Stimulated activated CD8-positive, alpha-beta memory T cell treated with anti-CD3 and anti-CD28 coated beads, Interleukin-4, amount 100 ng/mL, for 4 hours (primary cell): ENCODE measurements at regions not wholly inside any gene's neighbourhood (a gene's known extent, or its start where the extent isn't known, plus 50 kb on each side); places are given as distances from the start of the nearest gene placed in this dataset.

Experiments used
- DNase-seq, 2 donors: peaks; one replicate each; pipeline ENCODE4 v3.0.0-alpha.2; 2020; ENCODE audit warnings: low read depth in 2 of 2, low spot score in 1 of 2

DNA sequence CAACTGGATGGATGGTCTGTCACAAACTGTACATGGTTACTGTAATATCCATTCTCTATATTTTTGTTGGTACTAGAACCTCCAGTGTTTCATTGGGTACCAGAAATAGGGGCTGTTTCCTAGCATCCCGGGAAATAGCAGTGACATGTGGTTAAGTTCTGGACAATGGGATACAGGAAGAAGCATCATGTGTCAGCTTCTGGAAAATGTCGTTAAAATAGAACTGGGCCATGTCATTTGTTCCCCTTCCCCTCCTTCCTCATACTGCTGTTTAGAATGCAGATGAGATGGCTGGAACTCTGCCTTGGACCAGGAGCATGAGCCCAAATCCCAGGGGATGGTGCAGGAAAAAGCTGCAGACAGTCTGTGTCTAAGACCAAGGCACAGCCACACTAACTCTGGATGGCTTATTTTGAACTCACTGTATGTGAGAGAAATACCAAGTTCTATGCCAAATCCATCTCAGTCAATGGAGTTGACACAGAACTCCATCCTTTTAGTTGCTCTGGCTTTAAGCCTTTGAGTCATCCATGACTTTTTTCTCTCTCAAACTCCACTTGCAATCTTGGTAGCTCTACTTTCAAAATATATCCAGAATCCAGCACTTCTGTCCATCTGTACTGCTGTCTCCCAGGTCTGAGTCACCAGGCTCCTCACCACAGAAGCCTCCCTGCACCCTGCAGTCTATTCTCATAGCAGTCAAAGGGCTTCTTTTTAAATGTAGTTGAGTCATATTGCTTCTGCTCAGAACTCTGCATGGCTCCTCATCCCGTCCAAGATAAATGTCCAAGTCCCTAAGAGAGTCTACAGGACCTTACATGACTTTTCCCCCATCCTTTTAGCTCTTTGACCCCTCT, 184.2 kb downstream of the NSG2 start:
- DNase-seq: no peak

DNA sequence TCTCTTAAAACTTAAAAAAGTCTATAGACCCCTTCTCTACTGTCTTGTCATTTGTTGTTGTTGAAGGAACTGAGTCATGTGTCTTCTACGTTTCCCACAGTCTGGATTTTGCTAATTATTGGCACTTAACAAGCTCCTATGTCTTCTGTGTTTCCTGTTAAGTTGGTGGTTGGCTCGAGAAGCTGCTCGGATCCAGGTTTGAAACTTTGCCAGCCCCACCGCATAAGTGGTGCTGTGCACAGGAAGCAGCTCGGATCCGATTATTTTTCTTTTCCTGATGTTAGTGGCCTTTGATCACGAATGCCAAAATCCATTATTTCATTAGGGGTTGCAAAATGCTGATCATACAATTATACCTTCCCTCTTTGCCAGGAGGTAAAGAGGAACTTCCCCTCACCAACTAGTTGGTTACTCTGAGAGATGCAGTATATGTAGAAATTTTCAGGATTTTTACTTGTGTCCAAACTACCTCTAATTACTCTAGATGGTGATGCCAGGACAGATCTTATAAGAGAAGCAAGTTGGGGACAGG, 186.5 kb downstream of the NSG2 start:
- no peak for DNase-seq

- no peak for DNase-seq
Measured at GRCh38 chr5:174234388-174234787, 188.9 kb downstream of the NSG2 start.

GRCh38 chr5:174235221-174236011, 189.9 kb downstream of the NSG2 start:
- no peak for DNase-seq

- no peak for DNase-seq
Measured at GRCh38 chr5:174236070-174236469, 190.6 kb downstream of the NSG2 start.

DNA sequence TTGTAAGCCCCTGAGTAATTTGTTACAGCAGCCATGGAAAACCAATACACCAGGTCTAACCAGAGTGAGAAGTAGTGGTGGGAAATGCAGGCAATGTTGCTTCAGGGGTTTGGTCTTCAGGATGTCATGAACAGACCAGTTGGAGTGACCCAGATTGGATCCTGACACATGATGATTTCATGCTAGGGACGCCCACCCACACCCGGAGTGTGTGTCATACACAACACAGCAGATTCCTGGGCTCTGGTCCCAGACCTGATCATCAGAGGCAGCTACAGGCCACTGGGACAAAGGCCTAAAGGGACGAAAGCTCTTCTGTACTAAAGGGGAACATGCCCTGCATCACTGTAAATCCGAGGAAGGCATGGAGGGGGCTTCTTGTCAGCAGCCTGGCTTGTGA, 194.2 kb downstream of the NSG2 start:
- DNase-seq: no peak

DNA sequence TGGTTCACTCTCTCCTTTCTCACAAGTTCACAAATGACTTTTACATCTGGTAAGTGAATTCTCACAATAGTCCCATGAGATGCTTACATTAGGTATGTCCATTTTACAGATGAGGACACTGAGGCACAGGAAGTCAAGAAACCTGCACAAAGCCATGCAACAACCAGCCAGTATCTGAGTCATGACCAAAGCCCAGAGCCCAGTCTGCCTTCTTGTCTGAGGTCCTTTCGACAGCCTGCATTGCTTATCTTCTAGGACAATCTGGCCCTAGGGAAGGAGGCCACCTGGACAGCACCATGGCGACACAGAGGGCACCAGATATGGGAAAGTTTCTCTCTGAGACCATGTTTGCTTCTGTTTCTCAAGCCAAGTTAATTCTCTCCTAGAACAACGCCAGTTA, 197.1 kb downstream of the NSG2 start:
- DNase-seq: no peak

DNA sequence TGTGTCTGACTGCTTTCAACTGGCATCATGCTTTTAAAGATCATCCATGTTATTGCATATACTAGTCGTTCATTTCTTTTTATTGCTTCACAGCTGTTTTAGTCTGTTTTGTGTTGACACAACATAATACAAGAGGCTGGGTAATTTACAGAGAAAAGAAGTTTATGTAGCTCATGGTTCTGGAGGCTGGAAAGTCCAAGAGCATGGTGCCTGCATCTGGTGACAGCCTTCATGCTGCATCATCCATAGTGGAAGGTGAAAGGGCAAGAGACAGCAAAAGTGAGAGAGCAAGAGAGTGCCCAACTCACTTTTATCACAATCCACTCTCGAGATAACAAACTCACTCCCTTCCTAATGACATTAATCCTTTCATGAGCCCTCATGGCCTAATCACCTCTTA, 198.4 kb downstream of the NSG2 start:
- DNase-seq: no peak

DNA sequence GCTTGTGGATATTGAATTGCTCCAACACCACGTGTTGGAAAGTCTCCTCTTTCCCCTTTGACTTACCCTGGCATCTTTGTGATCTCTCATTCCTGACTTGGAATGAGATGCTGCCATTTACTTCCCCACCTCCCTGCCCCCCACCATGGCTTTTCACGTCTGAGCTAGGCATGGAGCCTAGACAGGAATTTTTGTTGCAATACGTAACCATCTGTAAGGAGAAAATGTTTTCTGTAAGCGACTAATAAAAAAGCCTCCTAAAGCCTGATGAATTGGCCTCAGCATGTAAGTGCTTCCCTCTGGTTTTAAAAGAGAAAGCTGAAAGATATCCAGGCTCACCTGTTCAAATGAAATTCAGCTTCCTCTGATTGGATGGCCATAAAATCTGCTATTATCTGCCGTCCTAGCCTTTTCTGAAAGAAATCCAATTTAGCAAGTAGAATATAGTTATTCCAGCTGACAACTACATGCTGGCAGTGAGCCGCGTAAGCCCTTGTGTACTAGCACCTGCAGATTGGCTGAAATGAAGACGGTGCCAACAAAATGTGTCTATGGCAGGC, 200.1 kb downstream of the NSG2 start:
- no peak for DNase-seq

GRCh38 chr5:174246743-174247142, 201.2 kb downstream of the NSG2 start:
- DNase-seq: no peak

GRCh38 chr5:174247301-174247700, 201.8 kb downstream of the NSG2 start:
- DNase-seq: no peak

DNA sequence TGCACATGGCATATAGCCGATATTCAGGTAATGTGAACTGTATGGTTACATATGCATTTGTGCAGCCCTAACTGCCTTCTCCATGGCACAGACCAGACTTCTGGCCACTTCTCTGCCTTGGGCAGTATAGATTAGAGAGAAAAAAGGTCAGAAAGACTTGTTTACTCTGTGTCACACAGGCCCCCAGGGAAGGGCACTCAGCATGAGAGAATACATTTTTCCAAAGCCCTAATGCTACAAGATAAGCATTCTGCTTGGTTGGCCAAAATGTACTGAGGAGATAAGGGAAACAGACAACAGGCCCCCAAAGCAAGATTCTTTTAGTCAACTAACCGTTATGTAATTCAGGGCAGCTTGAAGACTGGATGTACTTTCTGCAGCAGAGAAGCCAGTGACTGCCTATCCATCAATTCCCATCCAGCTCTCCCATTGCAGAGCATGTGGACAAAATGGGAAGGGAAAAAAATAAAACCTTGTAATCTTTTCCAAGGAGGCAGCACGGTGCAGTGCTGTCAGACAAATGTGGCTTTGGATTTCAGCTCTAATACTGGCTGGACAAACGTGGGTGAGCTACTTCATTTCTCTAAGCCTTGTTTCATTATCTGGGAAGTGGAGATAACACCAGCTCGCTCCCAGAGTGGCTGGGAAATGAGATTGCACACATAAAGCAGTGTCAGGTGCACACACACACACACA, 205.9 kb downstream of the NSG2 start:
- DNase-seq: no peak

DNA sequence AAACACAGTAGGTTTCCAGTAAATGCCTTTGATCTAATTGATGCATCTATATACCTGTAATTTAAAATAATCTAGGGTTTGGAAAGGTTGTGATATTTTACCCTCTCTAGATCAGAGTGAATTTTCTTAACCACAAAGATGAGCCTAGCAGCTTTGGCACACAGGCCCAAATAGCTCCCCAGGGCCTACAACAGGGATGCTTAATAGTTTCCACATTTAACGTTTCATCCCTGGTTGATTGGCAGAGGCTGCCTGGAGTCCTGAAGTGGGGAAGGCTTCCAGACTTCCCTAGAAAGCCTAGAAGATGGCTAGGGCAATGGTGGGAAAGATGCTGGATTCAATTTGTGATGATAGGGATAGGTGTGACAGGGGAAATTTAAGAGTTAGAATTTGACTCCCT, 206.6 kb downstream of the NSG2 start:
- DNase-seq: no peak

DNA sequence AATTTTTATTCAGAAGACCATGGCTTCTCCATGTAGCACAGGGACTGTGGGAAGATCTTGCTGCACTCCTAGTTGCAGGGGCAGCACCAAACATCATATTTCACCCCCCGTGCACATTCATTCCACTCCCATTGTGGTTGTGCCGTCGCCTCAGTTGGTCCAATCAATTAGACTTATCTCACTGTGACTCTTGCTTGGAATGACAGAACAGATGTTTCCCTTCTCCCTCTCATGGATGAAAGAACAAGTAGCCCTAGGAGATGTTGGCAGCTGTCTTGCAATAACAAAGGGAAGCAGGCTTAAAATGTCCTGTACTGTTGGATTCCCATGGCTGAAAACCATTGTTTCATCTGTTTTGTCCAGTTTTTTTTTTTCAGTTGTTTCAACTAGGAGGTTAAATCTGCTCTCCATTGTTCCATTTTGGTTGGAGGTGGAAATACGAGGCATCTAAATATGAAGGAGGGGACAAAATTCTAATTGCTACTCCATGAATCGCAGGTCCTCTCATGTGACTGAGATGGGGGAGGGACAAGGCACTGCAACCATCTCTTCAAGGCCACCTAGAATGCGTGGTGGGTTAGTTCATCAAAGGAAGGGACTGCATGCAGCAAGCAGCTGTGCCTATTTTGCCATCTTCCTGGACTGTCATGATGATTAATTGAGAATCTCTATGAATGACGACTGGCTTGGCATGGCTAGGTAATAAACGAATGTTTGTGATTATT, 214.4 kb downstream of the NSG2 start:
- no peak for DNase-seq

DNA sequence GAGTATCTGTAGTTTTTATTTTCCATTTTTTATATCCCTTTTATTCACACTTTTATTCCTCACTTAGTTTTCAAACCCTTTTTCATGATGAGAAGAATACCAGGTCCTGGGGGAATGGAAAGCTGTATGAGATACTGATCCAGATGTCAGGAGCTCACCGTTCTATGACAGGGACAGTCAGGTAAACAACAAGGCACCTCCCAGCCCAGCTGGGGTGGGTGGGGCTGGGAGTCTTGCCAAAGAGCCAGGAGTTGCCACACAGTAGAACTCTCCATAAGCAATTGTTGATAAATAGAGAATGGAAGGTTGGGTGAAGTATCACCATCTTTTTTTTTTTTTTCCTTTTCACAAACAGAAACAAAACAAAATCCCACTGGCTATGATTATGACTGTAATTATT, 225.8 kb downstream of the NSG2 start:
- DNase-seq: no peak

GRCh38 chr5:174272671-174273070, 227.2 kb downstream of the NSG2 start:
- DNase-seq: no peak

DNA sequence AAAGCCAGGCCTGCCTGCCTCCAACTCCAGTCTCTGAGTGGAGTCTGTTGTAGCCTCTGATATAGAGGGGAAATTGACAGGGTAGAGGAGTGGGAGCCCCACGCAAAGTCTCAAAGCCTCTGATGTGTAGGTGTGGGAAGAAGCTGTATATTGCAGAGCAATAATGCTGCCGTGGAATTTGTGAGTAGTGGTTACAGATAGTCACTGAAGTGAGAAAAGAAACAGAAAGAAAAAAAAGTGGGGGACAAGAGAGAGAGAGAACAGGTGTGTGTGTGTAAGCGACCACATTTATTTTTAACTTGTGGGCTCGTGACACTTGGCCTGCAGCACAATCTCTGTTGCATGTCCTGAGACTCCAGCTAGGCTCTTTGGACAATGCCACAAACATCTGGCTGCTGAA, 227.8 kb downstream of the NSG2 start:
- DNase-seq: no peak

DNA sequence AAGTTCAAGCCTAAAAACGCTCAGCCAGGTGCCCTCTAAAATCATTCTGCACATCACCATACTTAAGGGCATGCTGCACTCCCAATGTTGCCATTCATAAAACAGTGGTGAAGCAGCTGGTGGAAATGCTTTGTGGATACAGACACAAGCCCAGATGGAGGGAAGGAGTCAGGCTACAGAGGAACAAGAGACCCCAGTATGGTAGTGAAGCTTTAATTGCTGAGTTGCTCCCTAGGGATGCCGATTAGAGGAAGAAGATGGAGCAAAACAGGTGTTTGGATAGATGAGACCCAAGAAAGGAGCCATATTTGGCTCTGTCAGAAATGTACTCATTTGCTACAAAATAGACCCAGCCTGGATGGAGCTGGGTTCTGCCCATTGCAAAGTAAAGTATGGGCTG, 230.5 kb downstream of the NSG2 start:
- no peak for DNase-seq

DNA sequence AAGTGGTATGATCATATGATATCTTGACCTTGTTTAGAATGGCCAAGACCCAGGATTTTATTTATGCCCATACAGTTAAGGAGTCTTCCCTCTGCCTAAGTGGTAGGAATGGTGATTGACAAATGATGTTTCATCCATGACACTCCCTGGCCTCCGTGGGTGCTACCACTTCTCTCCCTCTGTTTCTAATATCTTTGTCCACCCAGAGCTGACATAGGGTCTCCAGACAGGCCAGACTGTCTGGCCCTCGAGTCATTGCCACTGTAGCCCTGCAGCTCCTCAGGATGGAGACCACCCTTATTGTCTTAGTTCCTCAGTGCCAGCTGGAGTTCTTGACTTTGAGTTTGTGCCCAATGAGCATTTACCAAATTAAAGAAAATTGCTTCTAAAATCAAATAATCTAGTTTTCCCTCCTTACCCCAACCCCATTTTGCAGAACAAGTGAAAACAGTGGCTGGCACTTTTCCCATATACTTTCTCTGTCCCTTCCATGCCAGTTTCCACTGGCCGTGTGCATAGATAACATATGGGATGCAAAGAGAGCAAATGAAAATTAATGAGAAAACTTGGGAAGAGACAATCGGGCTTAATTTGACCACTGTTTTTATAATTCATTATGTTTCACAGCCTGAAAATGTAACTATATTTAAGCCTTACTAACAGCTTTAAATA, 235.7 kb downstream of the NSG2 start:
- DNase-seq: no peak

DNA sequence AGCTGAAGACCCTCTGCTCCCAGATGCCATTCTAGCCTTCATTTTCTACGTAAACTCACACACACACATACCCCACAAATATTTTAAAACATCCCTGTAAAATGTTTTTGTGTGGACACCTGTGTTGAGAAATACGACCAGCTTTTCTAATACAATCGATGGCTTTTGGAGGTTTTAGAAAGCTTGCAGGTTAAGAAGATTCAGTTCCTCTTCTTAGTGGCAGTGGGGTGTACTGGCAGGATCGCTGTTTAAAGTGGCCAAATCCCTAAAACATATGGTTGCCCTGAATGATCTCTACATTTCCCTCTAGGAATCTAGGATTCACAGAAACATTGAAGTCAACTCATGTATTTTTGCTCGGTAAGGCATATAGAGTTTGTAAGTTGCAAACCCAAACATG, 236.3 kb downstream of the NSG2 start:
- no peak for DNase-seq
